ENCODE measurements at regions not wholly inside any gene's neighbourhood (a gene's known extent, or its start where the extent isn't known, plus 50 kb on each side); places are given as distances from the start of the nearest gene placed in this dataset.
"Not testable (repeated sequence)": the region's sequence is repeated elsewhere in the genome, so short reads cannot be mapped to it uniquely, and the experiment has no call there.

- DNase-seq (ENCODE audit: low spot score) = no peak
These were observed 172.7 kb upstream of the CCL2 start for GRCh38 chr17:34082404-34082803.

GRCh38 chr17:34089042-34089441, 166.0 kb upstream of the CCL2 start:
- not testable (repeated sequence) for DNase-seq (ENCODE audit: low spot score)

DNA sequence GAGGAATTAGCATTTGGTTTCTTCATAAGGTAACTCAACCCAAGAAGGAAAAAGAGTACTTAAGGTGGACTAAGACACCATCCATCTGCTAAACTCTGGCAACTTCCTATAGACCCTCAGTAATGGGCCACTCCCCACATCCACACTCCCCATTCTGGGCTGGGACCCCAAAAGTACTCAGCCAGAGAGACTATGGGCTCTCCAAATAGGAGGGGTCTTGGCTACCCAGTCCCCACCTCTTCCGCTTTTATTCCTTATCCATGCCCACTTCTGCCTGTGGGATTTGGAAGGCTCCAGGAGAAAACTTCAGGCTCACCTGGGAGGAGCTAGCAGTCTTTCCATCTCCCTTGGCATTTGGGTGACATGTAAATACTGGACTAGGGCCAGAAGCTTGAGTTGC, 164.5 kb upstream of the CCL2 start:
- no peak for DNase-seq (ENCODE audit: low spot score)

DNA sequence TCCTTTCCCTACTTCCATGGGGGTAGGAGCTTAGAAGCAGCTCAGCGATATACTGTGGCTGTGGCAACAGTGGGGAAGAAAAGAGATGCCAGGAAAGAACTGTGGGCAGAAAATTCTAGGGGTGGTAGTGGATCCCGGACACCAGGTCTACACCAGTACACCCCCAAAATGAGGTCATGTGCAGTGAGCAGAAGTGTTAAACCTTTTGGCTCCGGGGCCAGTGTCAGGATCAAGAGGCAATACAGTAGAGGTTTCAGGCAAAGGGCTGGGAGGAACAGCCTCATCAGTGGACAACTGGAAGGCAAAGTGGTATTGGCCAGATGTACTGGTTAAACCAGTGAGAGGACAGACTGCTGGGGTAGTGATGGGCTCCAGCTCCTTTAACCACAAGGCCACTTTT, 163.1 kb upstream of the CCL2 start:
- DNase-seq (ENCODE audit: low spot score) = no peak

DNA sequence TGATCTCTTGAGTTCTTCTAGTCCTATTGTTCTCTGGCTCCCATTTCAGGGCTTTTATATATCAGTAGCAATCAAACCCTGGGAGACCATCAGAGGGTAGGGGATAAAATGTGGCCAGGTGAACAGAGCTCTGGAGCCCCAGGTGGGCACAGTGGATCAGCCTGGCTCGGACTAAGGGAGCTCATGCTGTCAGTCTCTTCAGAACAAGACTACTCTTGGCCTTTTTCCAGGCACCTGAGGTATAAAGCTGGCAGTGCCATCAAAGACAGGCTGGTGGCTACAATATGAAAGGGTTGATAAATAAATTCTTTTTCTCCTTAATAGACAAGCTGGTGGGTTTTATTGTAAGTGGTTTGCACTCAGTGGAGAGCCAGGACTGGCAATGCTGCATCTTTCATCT, 160.0 kb upstream of the CCL2 start:
- no peak for DNase-seq (ENCODE audit: low spot score)

- DNase-seq (ENCODE audit: low spot score) = no peak
These were observed 156.4 kb upstream of the CCL2 start for GRCh38 chr17:34098699-34099098.

GRCh38 chr17:34099859-34100515, 155.1 kb upstream of the CCL2 start:
- DNase-seq (ENCODE audit: low spot score) = no peak

GRCh38 chr17:34107019-34107418, 148.1 kb upstream of the CCL2 start:
- DNase-seq (ENCODE audit: low spot score) = no peak

DNA sequence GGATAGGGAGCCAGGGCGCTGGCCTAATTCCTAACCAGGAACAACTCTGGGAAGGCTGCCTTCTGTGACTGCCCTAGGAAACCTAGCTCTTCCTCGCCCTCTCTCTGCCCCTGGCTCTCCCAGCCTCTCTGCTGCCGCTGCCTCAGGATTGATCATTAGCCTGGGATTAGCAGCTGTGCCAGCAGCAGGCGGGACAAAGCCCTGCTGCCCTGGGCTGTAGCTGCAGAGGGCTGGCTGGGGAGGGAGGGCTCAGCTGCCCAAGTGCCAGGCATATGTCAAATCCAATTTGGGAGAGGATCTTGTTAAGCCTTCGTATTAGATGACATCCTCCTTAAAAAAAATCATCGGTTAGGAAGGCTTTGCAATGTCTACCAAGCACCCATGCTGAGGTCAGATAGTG, 144.8 kb upstream of the CCL2 start:
- DNase-seq (ENCODE audit: low spot score) = no peak

- no peak for DNase-seq (ENCODE audit: low spot score)
These were observed 142.0 kb upstream of the CCL2 start for GRCh38 chr17:34113089-34113488.

DNA sequence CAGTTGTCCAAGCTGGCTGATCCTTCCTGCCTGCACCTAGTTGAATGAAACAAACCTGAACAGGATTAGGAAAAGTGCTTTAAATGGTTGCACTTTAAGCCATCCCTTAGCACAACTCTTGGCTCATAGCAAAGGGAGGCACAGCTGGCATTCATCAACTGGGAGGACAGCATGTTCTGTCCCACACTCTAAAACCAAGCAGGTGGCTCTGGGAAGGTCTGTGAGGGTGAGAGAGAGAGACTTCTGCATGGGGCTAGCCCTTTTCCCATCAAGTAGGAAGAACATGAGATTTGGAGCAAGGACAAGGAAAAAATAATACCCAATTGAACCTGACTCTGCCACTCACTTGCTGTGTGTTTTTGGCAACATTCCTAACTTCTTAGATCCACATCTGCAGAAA, 140.9 kb upstream of the CCL2 start:
- no peak for DNase-seq (ENCODE audit: low spot score)

DNA sequence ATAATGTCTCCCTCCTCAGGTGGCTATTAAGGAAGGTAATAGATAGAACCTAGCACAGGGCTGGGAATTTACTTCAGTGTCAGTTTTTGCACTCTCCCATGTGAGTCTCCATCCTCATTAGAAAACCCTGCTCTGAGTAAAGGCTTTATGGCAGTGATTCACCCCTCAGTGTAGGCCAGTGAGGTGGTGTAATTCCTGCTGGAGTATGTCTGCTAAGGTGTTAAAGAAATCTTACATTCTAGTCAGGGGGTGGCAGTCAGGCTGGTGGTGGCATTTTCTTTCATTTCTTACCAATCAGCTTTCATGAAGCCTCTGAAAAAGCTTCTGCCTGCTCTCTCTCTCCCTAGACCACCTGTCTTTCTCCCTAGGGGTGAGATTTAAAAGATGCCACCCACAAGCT, 138.8 kb upstream of the CCL2 start:
- no peak for DNase-seq (ENCODE audit: low spot score)

- DNase-seq (ENCODE audit: low spot score) = no peak
These were observed 137.8 kb upstream of the CCL2 start for GRCh38 chr17:34117332-34117731.

DNA sequence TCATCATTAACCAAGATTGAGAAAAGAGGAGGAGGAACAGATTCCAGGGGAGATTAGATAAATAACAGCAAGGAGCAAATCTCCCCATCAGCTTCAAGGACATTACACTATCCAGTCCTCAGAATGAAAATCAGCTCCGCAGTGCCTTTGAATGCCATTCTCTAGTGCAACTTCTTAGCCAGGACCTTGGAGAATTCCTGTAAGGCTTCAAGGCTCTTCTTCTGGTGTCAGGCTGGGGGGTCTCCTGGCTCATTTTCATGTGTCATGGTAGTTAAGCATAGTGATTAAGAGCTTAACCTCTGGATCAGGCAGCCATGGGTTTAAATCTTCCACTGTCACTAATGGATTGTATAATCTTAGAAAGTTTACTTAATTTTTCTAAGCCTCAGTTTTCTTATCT, 137.3 kb upstream of the CCL2 start:
- no peak for DNase-seq (ENCODE audit: low spot score)

DNA sequence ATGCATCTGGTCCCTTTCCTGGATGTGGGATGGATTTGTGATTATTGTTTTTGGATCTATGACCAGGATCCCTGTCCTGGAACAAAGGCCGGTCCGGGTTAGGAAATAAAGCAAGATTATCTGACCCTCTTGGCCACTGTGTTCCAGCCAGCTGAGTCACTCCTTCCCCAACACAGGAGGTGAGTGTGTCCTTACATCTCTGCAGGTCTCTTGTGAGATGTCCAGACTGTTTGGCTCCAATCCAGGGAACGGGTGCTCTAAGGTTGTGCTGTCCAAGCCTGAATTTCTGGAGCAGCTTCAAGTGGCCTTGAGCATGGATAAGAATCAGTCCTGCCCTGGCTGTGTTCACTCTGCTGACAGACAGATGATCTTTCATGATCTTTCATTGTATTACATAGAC, 136.5 kb upstream of the CCL2 start:
- no peak for DNase-seq (ENCODE audit: low spot score)

- no peak for DNase-seq (ENCODE audit: low spot score)
These were observed 133.8 kb upstream of the CCL2 start for GRCh38 chr17:34121311-34121710.

- no peak for DNase-seq (ENCODE audit: low spot score)
These were observed 132.6 kb upstream of the CCL2 start for GRCh38 chr17:34122515-34122914.

DNA sequence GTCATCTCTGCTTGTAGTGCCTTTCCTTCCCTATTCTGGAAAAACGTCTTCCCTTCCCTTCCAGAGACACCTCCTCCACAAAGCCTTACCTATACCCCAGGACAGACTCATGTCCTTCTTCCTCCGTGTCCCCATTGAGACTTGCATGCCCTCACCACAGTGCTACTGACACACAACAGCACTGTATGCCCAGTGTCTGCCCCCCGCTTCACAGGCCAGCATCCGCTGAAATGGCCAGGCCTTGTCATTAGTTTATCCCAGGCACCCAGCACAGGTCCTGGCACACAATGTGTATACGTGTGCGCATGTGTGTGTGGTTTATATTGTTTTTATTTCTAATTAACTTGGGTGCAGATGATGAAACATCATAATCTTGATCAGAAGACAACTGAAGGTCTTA, 130.1 kb upstream of the CCL2 start:
- DNase-seq (ENCODE audit: low spot score) = no peak

GRCh38 chr17:34125921-34126320, 129.2 kb upstream of the CCL2 start:
- DNase-seq (ENCODE audit: low spot score) = no peak

DNA sequence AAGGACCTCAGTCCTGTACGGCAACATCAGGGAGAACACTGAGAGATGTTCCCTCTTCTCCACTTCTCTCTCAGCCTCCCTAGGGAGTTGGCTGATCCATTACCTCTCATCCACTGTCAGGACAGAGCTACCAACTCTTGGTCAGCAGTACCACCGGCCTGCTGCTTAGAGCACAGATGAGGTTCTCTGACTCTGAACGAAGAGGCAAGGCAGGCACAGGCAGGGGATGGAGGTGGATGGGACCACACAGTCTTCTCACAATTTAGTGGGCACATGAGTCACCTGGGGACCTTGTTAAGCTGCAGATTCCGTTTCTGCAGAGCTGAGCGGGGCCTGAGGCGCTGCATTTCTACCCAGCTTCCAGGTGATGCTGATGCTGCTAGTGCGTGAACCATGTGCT, 128.6 kb upstream of the CCL2 start:
- DNase-seq (ENCODE audit: low spot score) = no peak

DNA sequence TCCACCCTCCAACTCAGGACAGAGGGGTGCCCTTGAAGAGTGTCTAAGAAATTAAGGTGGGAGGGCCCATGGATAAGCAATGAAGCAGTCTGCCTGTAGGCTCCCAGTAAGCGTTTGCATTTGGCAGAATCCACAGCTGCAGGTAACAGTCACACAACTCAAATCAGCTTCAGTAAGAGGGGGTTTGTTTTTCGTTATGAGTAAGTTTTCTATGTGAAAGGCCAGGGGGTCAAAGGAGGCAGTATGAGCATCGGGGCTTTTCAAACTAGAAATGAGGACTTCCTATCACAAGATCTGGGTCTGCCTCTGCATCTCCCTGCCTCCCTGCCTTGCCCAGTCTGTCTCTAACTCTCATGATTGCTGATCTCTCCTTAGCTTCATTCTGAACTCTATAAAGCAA, 128.1 kb upstream of the CCL2 start:
- no peak for DNase-seq (ENCODE audit: low spot score)

DNA sequence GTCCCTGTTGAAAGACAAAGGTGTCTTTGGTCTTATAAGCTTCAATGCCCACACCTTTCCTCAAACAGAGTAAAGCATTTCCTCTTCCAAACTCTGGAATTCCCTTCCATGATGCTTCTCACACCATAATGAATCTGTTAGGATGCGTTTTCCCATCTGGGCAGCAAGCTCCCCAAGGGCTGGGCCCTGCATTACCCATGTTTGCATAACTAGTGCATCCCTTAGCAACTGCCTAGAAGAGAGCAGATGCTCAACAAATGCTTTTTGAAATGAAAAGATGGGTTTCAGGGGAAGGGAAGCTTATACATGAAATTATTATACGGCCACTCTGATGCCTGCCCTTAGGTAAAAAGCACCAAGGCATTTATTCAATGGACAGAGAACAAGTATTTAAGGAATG, 124.5 kb upstream of the CCL2 start:
- DNase-seq (ENCODE audit: low spot score) = no peak

DNA sequence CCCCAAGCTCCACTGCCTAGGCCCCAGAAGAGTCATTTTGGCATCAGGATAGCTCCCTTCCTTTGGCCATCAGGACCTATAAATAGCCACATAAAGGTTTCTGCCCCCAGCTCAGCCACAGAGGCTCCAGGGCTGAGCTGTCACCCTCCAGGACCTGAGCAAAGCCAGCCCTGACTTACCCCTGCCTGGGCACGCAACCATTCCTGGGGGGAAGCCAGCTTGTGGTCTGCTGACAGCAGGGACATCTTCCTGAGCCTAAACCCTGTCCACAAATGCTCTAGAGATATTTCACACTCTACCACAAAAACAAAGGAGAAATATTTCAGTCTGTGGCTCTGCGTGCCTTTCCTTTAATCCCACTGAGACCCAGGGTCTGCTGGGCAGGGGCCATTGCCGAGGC, 123.7 kb upstream of the CCL2 start:
- DNase-seq (ENCODE audit: low spot score) = no peak

- DNase-seq (ENCODE audit: low spot score) = no peak
These were observed 121.7 kb upstream of the CCL2 start for GRCh38 chr17:34133350-34133749.

- DNase-seq (ENCODE audit: low spot score) = no peak
These were observed 119.2 kb upstream of the CCL2 start for GRCh38 chr17:34135841-34136240.

Measured in COLO829 (cell line).